Left lung (tissue), 4 donors: ENCODE measurements at regions not wholly inside any gene's neighbourhood (a gene's known extent, or its start where the extent isn't known, plus 50 kb on each side); places are given as distances from the start of the nearest gene placed in this dataset.

ENCODE experiments used
- ATAC-seq: fragments of 200-7000 bp; cut with Tn5 transposase; one replicate; pipeline ENCODE4 v1.9.1; 2020; ENCODE audit warnings: moderate library complexity
- DNase-seq, 4 donors: peaks; one replicate each; pipeline ENCODE4 v3.0.0-alpha.2; 2013 to 2020
- H3K27ac ChIP-seq, 2 donors: fragments of 200-600 bp; sonication (generic) in 1 of 2; one replicate each; pipeline versions ENCODE4 v1.5.0 to v1.8.0; 2020 to 2021
- H3K27me3 ChIP-seq, 2 donors: fragments of 200-600 bp; sonication (generic) in 1 of 2; one replicate each; pipeline versions ENCODE4 v1.5.0 to v1.8.0; 2020 to 2021
- H3K36me3 ChIP-seq, 2 donors: fragments of 200-600 bp; sonication (generic) in 1 of 2; one replicate each; pipeline versions ENCODE4 v1.5.0 to v1.8.0; 2020 to 2021
- H3K4me1 ChIP-seq, 2 donors: fragments of 200-600 bp; one replicate each; pipeline ENCODE4 v1.8.0; 2021
- H3K4me3 ChIP-seq, 2 donors: fragments of 200-600 bp; sonication (generic) in 1 of 2; one replicate each; pipeline versions ENCODE4 v1.5.0 to v1.8.0; 2020 to 2021; ENCODE audit warnings: mild to moderate bottlenecking in 1 of 2
- H3K9me3 ChIP-seq, 2 donors: fragments of 200-600 bp; sonication (generic) in 1 of 2; one replicate each; pipeline versions ENCODE4 v1.5.0 to v1.8.0; 2020 to 2021
- intact Hi-C, 2 donors: fragments of 100-400 bp; cut with DNase I; formaldehyde crosslinking; loops; one replicate each; pipeline versions ENCODE4 v1.11.2 to v1.14.2; 2022
- TF ChIP-seq, protein P1 (sequence below), 2 donors: fragments of 200-600 bp; sonication (generic) in 1 of 2; IDR thresholded peaks; one replicate each; pipeline versions ENCODE4 v1.5.0 to v1.8.0; 2021; ENCODE audit warnings: antibody characterized with exemption in 2 of 2
- donor health status: DM: no; HTN: yes; CAD: no.
- donor health status: DM: no; HTN: no; CAD: no.

- intact Hi-C loops: no loop called here
- no peaks in the 10 kb centered on the region for H3K27me3 ChIP-seq
- H3K36me3 ChIP-seq: no peaks in the 10 kb centered on the region
- TF ChIP-seq, protein P1, sequence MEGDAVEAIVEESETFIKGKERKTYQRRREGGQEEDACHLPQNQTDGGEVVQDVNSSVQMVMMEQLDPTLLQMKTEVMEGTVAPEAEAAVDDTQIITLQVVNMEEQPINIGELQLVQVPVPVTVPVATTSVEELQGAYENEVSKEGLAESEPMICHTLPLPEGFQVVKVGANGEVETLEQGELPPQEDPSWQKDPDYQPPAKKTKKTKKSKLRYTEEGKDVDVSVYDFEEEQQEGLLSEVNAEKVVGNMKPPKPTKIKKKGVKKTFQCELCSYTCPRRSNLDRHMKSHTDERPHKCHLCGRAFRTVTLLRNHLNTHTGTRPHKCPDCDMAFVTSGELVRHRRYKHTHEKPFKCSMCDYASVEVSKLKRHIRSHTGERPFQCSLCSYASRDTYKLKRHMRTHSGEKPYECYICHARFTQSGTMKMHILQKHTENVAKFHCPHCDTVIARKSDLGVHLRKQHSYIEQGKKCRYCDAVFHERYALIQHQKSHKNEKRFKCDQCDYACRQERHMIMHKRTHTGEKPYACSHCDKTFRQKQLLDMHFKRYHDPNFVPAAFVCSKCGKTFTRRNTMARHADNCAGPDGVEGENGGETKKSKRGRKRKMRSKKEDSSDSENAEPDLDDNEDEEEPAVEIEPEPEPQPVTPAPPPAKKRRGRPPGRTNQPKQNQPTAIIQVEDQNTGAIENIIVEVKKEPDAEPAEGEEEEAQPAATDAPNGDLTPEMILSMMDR (IDR thresholded peaks at IDR 0.05): no peak
- ATAC-seq: no peak
- no peaks in the 10 kb centered on the region for H3K9me3 ChIP-seq
- H3K4me3 ChIP-seq: no peak overlapping the region
- DNase-seq: no peak
- H3K4me1 ChIP-seq: no peaks in the 10 kb centered on the region
- H3K27ac ChIP-seq: no peak overlapping the region
Measured at GRCh38 chr3:116601206-116601605, 108.4 kb upstream of the TUSC7 start.

DNA sequence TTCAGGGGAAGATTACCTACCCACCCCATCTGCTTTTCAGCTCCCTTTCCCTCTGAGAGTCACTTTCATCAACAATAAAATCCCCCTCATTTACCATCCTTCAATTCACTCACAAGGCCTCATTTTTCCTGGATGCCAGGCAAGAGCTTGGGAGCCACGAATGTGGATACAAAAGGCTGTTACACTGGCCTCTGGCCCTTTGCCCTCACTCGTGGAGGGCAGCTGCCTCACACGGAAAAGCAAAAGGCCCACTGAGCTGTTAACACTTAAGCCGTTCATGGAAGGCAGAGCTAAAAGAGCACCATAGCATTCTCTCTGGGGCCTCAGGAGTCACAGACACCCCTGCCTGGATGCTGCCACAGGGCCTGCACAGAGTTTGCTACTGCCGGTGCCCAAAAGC, 102.4 kb upstream of the TUSC7 start:
- Histone ChIP-seq H3K4me1 (no peaks in the 10 kb centered on the region), H3K9me3 (peaks cover 0 to 6% of the 10 kb centered on the region in 2 donors), H3K36me3 (no peaks in the 10 kb centered on the region), H3K27me3 (no peaks in the 10 kb centered on the region), H3K4me3 (no peak overlapping the region), H3K27ac (no peak overlapping the region)
- TF ChIP-seq, protein P1 (IDR thresholded peaks at IDR 0.05): no peak
- DNase-seq (peak in 1 of 4 donors; percentile 36), ATAC-seq (no peak)
- intact Hi-C loops: no loop called here

DNA sequence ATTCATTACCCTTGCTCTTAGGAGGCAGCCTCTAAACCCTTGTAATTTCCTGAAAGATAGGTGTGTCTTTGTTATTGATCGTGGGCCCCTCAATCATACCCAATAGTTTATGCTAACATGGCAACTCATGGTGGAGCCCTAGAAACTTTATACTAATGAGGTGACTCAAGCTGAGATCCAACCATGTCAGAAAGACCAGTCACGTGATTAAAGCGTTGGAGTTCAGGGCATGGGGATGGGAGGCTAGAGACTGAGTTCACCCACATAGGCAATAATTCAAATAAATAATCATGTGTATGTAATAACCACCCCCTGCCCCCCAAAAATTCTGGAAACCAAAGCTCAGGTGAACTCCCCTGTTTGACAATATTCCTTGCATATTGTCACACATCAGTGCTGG, 99.5 kb upstream of the TUSC7 start:
- ATAC-seq (no peak), DNase-seq (no peak)
- H3K36me3 ChIP-seq: no peaks in the 10 kb centered on the region
- H3K9me3 ChIP-seq: peaks cover 0 to 6% of the 10 kb centered on the region in 2 donors
- H3K27ac ChIP-seq: no peak overlapping the region
- H3K27me3 ChIP-seq: no peaks in the 10 kb centered on the region
- H3K4me3 ChIP-seq: no peak overlapping the region
- intact Hi-C loops: no loop called here
- TF ChIP-seq, protein P1 (IDR thresholded peaks at IDR 0.05): no peak
- H3K4me1 ChIP-seq: no peaks in the 10 kb centered on the region

DNA sequence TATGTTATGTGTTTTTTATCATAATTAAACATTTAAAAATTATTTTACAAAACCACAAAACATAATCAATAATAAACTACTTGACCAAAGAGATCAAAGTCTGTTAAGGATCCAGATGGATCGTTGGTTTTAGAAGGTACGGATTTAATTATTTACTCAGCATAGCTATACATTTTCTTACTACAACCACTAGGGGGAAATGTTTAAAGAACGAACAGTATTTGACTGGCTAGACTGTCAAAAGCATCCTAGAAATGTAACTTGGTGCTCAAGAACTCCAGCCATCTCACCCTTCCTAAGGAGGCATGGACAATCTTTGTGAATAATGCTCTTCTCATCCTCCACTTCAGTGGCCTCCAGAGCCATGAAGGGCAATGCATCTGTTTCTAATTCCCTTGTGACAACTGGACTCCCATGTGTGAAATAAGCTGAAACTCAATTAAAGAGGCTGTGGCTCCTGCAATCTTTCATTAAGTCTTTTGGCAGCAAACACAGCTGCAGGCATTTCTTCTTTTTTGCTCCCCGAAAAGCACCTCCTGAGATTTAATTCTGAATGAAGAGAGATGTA, 94.7 kb upstream of the TUSC7 start:
- no peaks in the 10 kb centered on the region for H3K36me3 ChIP-seq
- no peak for ATAC-seq
- no peak overlapping the region for H3K27ac ChIP-seq
- H3K4me1 ChIP-seq: no peaks in the 10 kb centered on the region
- intact Hi-C loops: no loop called here
- TF ChIP-seq, protein P1 (IDR thresholded peaks at IDR 0.05): no peak
- DNase-seq: peak in 1 of 4 donors; percentile 1
- H3K9me3 ChIP-seq: no peaks in the 10 kb centered on the region
- no peaks in the 10 kb centered on the region for H3K27me3 ChIP-seq
- no peak overlapping the region for H3K4me3 ChIP-seq

DNA sequence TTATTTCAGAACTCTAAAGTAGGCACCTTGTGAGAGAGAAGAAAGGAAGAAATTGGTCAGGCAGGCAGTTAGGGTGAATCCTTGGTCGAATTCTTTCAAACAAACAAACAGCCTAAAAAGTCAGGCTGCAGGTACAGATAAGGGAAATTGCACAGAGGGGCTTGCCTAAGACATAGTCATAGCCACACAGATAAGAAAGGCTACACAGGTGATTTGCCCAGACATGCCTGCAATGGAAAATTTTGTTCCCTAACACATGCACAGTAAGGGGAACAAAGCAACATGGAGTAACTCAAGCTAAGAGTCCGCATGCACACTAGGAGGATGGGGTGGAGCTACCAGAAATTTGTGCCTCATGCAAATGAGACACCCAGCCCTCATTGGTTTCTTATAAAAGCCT, 91.4 kb upstream of the TUSC7 start:
- no peak for DNase-seq
- no peaks in the 10 kb centered on the region for H3K4me1 ChIP-seq
- no peak overlapping the region for H3K4me3 ChIP-seq
- TF ChIP-seq, protein P1 (IDR thresholded peaks at IDR 0.05): no peak
- no peaks in the 10 kb centered on the region for H3K9me3 ChIP-seq
- H3K36me3 ChIP-seq: no peaks in the 10 kb centered on the region
- ATAC-seq: no peak
- no peak overlapping the region for H3K27ac ChIP-seq
- intact Hi-C loops: no loop called here
- no peaks in the 10 kb centered on the region for H3K27me3 ChIP-seq
